ENCODE measurements at regions not wholly inside any gene's neighbourhood (a gene's known extent, or its start where the extent isn't known, plus 50 kb on each side); places are given as distances from the start of the nearest gene placed in this dataset.

DNA sequence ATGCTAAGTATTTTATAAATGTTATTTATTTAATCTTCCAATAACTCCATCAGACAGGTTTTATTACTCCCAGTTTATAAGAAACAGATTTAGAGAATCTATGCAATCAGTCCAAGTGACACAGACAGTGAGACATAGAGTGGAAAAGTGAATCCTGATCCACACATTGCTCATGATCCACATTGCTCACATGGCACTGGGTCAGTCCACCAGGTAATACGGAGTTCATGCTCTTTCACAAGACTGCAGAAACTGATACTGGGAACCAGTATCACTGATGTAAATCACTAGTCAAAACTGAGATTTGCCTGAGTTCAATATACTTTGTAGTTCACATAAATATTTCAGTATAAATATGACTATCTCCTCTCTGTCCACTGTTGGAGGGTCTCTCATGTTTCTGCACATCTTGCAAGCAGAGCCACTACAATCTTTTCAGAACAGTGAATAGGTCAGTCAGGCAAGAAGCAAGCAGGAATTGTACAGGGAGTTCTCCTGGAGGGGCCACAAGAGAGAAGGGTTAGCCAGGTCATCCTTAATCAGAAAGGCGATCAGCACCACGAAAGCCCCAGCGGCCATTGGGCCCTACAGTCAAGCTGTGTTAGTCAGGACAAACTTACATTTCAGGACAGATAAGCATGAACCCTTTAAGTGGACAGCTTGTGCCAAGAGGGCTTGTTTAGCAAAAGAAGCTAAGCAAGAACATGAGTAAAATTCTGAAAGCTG lies 275.4 kb upstream of the NR5A2 start:
- Mint-ChIP-seq H3K27me3 (ENCODE audit: low read depth) (peaks cover 26% of the 10 kb centered on the region), H3K4me1 (peaks cover 20% of the 10 kb centered on the region), H3K9me3 (no peaks in the 10 kb centered on the region), H3K27ac (no peak overlapping the region), H3K4me3 (no peak overlapping the region), H3K36me3 (ENCODE audit: low read depth) (no peaks in the 10 kb centered on the region)
- TF ChIP-seq, protein P1, sequence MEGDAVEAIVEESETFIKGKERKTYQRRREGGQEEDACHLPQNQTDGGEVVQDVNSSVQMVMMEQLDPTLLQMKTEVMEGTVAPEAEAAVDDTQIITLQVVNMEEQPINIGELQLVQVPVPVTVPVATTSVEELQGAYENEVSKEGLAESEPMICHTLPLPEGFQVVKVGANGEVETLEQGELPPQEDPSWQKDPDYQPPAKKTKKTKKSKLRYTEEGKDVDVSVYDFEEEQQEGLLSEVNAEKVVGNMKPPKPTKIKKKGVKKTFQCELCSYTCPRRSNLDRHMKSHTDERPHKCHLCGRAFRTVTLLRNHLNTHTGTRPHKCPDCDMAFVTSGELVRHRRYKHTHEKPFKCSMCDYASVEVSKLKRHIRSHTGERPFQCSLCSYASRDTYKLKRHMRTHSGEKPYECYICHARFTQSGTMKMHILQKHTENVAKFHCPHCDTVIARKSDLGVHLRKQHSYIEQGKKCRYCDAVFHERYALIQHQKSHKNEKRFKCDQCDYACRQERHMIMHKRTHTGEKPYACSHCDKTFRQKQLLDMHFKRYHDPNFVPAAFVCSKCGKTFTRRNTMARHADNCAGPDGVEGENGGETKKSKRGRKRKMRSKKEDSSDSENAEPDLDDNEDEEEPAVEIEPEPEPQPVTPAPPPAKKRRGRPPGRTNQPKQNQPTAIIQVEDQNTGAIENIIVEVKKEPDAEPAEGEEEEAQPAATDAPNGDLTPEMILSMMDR (IDR thresholded peaks at IDR 0.05; ENCODE audit: unreplicated experiment in 3 of 3): no peak

GRCh38 chr1:199752688-199753027 lies 274.9 kb upstream of the NR5A2 start:
- H3K4me1 Mint-ChIP-seq: peaks cover 15% of the 10 kb centered on the region
- H3K9me3 Mint-ChIP-seq: no peaks in the 10 kb centered on the region
- TF ChIP-seq, protein P1 (IDR thresholded peaks at IDR 0.05; ENCODE audit: unreplicated experiment in 3 of 3): no peak
- no peaks in the 10 kb centered on the region for H3K36me3 Mint-ChIP-seq (ENCODE audit: low read depth)
- H3K4me3 Mint-ChIP-seq: no peak overlapping the region
- H3K27ac Mint-ChIP-seq: no peak overlapping the region
- H3K27me3 Mint-ChIP-seq (ENCODE audit: low read depth): peaks cover 20% of the 10 kb centered on the region

GRCh38 chr1:199753513-199753912 lies 274.0 kb upstream of the NR5A2 start:
- Mint-ChIP-seq H3K4me3 (no peak overlapping the region), H3K9me3 (no peaks in the 10 kb centered on the region), H3K27me3 (ENCODE audit: low read depth) (peaks cover 12% of the 10 kb centered on the region), H3K4me1 (peaks cover 7% of the 10 kb centered on the region), H3K27ac (no peak overlapping the region), H3K36me3 (ENCODE audit: low read depth) (no peaks in the 10 kb centered on the region)
- TF ChIP-seq, protein P1 (IDR thresholded peaks at IDR 0.05; ENCODE audit: unreplicated experiment in 3 of 3): no peak

DNA sequence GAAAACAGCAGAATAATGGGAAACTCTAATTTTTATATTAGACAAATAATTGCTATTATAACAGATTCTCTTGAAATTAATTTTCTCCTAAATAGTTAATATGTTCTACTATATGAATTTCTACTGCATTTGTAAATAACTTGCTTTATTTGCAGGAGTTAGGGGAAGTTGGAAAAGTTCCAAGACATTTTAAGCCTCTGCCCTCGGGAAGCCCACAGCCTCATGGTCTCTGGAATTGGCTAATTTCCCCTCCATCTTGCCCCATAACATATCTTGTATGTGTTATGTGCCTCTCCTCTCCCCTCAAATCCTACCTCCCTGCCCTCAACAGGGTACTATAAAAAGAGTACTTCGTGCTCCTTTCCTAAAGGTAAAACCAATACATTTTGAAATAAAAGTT lies 271.4 kb upstream of the NR5A2 start:
- H3K9me3 Mint-ChIP-seq: no peaks in the 10 kb centered on the region
- H3K27me3 Mint-ChIP-seq (ENCODE audit: low read depth): peaks cover 9% of the 10 kb centered on the region
- no peak overlapping the region for H3K4me3 Mint-ChIP-seq
- H3K4me1 Mint-ChIP-seq: peaks cover 18% of the 10 kb centered on the region
- no peaks in the 10 kb centered on the region for H3K36me3 Mint-ChIP-seq (ENCODE audit: low read depth)
- no peak overlapping the region for H3K27ac Mint-ChIP-seq
- TF ChIP-seq, protein P1 (IDR thresholded peaks at IDR 0.05; ENCODE audit: unreplicated experiment in 3 of 3): no peak

- peaks cover 22% of the 10 kb centered on the region for H3K4me1 Mint-ChIP-seq
- H3K4me3 Mint-ChIP-seq: no peak overlapping the region
- no peaks in the 10 kb centered on the region for H3K36me3 Mint-ChIP-seq (ENCODE audit: low read depth)
- H3K27ac Mint-ChIP-seq: no peak overlapping the region
- peaks cover 9% of the 10 kb centered on the region for H3K27me3 Mint-ChIP-seq (ENCODE audit: low read depth)
- H3K9me3 Mint-ChIP-seq: no peaks in the 10 kb centered on the region
- TF ChIP-seq, protein P1 (IDR thresholded peaks at IDR 0.05; ENCODE audit: unreplicated experiment in 3 of 3): no peak
Observed at GRCh38 chr1:199758626-199759255, 268.8 kb upstream of the NR5A2 start.

GRCh38 chr1:199759268-199759730 lies 268.2 kb upstream of the NR5A2 start:
- Mint-ChIP-seq H3K36me3 (ENCODE audit: low read depth) (no peaks in the 10 kb centered on the region), H3K4me3 (no peak overlapping the region), H3K27ac (no peak overlapping the region), H3K9me3 (no peaks in the 10 kb centered on the region), H3K4me1 (peaks cover 21% of the 10 kb centered on the region), H3K27me3 (ENCODE audit: low read depth) (peaks cover 9% of the 10 kb centered on the region)
- TF ChIP-seq, protein P1 (IDR thresholded peaks at IDR 0.05; ENCODE audit: unreplicated experiment in 3 of 3): no peak
